HT1080 (cell line): ENCODE measurements at regions not wholly inside any gene's neighbourhood (a gene's known extent, or its start where the extent isn't known, plus 50 kb on each side); places are given as distances from the start of the nearest gene placed in this dataset.
"Not testable (repeated sequence)": the region's sequence is repeated elsewhere in the genome, so short reads cannot be mapped to it uniquely, and the experiment has no call there.

ENCODE experiments used
- DNase-seq: peaks from one replicate; pipeline ENCODE4 v3.0.0-alpha.2; 2015; ENCODE audit warnings: low read depth

- no peak for DNase-seq
Measured at GRCh38 chr9:25948182-25948581, 269.9 kb upstream of the TUSC1 start.

GRCh38 chr9:25939126-25939525, 260.9 kb upstream of the TUSC1 start:
- DNase-seq: no peak

- no peak for DNase-seq
Measured at GRCh38 chr9:25936031-25936430, 257.8 kb upstream of the TUSC1 start.

GRCh38 chr9:25935188-25935587, 256.9 kb upstream of the TUSC1 start:
- DNase-seq: peak; percentile 70

GRCh38 chr9:25918761-25919160, 240.5 kb upstream of the TUSC1 start:
- no peak for DNase-seq

GRCh38 chr9:25917731-25918362, 239.6 kb upstream of the TUSC1 start:
- no peak for DNase-seq

- DNase-seq: no peak
Measured at GRCh38 chr9:25913806-25914205, 235.6 kb upstream of the TUSC1 start.

GRCh38 chr9:25904701-25905100, 226.5 kb upstream of the TUSC1 start:
- no peak for DNase-seq

- DNase-seq: no peak
Measured at GRCh38 chr9:25891527-25891926, 213.3 kb upstream of the TUSC1 start.

- DNase-seq: no peak
Measured at GRCh38 chr9:25889661-25890060, 211.4 kb upstream of the TUSC1 start.

- no peak for DNase-seq
Measured at GRCh38 chr9:25876248-25876647, 198.0 kb upstream of the TUSC1 start.

- peak; percentile 60 for DNase-seq
Measured at GRCh38 chr9:25864509-25864908, 186.3 kb upstream of the TUSC1 start.

- no peak for DNase-seq
Measured at GRCh38 chr9:25861421-25861820, 183.2 kb upstream of the TUSC1 start.

GRCh38 chr9:25857147-25857546, 178.9 kb upstream of the TUSC1 start:
- peak; percentile 21 for DNase-seq

- DNase-seq: no peak
Measured at GRCh38 chr9:25850803-25851202, 172.6 kb upstream of the TUSC1 start.

- no peak for DNase-seq
Measured at GRCh38 chr9:25845867-25846266, 167.6 kb upstream of the TUSC1 start.

- DNase-seq: no peak
Measured at GRCh38 chr9:25830381-25830780, 152.1 kb upstream of the TUSC1 start.

GRCh38 chr9:25827626-25828025, 149.4 kb upstream of the TUSC1 start:
- no peak for DNase-seq

- DNase-seq: no peak
Measured at GRCh38 chr9:25816439-25816838, 138.2 kb upstream of the TUSC1 start.

GRCh38 chr9:25814023-25814422, 135.8 kb upstream of the TUSC1 start:
- no peak for DNase-seq

GRCh38 chr9:25813478-25813877, 135.2 kb upstream of the TUSC1 start:
- DNase-seq: no peak

GRCh38 chr9:25808554-25808953, 130.3 kb upstream of the TUSC1 start:
- DNase-seq: no peak

- DNase-seq: no peak
Measured at GRCh38 chr9:25804856-25805255, 126.6 kb upstream of the TUSC1 start.

GRCh38 chr9:25801989-25802388, 123.7 kb upstream of the TUSC1 start:
- not testable (repeated sequence) for DNase-seq
